HG03469 (cell line): ENCODE measurements at regions not wholly inside any gene's neighbourhood (a gene's known extent, or its start where the extent isn't known, plus 50 kb on each side); places are given as distances from the start of the nearest gene placed in this dataset.
"Not testable (repeated sequence)": the region's sequence is repeated elsewhere in the genome, so short reads cannot be mapped to it uniquely, and the experiment has no call there.

Experiments
- ATAC-seq: cut with Tn5 transposase; IDR thresholded peaks from one replicate; pipeline ENCODE4 v1.9.1; 2021; ENCODE audit warnings: mild to moderate bottlenecking, moderate library complexity, moderate number of reproducible peaks; ENCODE audit not compliant: unreplicated experiment

GRCh38 chrX:84856791-84857190 is 146.9 kb upstream of the APOOL start:
- ATAC-seq = not testable (repeated sequence)

GRCh38 chrX:84858771-84859170 is 144.9 kb upstream of the APOOL start:
- ATAC-seq = not testable (repeated sequence)

- ATAC-seq = no peak
Measured at GRCh38 chrX:84865113-84865512, 138.6 kb upstream of the APOOL start.

- not testable (repeated sequence) for ATAC-seq
Measured at GRCh38 chrX:84870281-84870680, 133.4 kb upstream of the APOOL start.

GRCh38 chrX:84872160-84872771 is 131.4 kb upstream of the APOOL start:
- not testable (repeated sequence) for ATAC-seq

- no peak for ATAC-seq
Measured at GRCh38 chrX:84873176-84873575, 130.5 kb upstream of the APOOL start.

DNA sequence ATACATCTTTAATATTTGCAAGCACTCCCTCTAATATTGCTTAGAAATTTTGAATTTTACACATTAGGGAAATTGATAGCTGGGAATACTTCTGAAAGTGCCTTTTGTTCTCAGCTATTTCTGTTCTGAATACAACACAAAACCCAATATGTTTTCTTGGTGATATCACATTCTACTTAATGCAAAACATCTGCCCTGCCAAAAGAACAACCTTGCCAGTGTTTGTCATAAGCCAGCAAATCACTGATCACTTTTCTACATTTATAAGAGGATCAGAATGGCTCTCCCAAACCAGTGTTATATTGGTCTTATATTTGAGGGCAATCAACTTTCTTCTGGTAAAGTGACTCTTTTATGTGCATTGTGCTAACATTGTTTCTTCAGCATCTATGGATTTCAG is 126.8 kb upstream of the APOOL start:
- no peak for ATAC-seq

DNA sequence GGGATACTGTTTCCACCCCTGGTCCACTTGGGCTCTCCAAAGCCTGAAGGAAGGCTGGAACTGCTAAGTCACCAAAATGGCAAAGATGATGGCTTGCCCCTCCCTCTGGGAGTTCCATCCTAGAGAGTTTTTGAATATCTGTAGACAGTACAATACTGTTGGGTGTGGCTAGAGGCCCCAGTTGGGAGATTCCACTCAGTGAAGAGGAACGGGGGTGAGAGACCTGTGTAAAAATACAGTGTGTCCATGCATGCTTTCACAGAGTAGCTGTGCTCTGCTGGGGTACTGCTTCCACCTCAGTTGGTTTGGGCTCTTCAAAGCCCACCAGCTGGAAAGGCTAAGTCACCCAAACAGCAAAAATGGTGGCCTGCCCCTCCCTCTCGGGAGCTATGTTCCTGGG is 109.8 kb upstream of the APOOL start:
- ATAC-seq = no peak

DNA sequence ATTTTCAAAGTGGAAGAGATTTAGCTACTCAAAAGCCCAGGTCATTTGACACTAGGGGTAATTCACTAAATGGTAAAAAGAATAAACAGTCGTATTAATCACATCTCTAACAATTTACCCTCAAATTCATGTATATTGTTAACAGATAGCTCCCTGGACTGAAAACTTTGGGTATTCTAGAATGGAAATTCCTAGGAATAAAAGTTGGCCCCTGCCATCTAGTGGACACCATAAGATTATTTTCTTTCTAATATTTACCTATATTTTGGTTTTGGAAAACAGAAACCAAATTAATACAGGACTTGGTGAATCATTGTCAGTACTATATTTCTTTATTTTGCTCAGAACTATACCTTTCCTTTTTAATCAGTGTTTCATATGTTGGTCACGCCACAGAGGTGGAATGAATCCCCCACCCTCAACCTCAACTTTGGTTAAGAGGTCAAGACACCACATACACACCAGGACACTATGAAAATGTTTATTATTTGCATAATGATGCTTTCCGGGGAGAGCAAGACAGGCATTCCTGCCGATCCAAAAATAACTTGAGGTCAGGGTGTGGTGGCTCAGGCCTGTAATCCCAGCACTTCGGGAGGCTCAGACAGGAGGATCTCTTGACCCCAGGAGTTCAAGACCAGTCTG is 96.2 kb upstream of the APOOL start:
- ATAC-seq = no peak

- no peak for ATAC-seq
Measured at GRCh38 chrX:84909151-84909550, 94.5 kb upstream of the APOOL start.

DNA sequence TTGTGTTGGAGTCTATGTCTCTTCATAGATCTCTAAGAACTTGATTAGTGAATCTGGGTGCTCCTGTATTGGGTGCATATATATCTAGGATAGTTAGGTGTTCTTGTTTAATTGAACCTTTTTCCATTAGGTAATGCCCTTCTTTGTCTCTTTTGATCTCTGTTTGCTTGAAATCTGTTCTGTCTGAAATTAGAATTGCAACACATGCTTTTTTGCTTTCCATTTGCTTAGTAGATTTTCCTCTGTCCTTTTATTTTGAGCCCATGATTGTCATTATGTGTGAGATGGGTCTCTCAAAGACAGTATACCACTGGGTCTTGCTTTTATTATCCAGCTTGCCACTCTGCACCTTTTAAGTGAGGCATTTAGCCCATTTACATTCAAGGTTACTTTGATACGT is 79.1 kb upstream of the APOOL start:
- ATAC-seq = no peak

- no peak for ATAC-seq
Measured at GRCh38 chrX:84932814-84933213, 70.9 kb upstream of the APOOL start.

GRCh38 chrX:84933956-84934556 is 69.6 kb upstream of the APOOL start:
- no peak for ATAC-seq
